Upper lobe of right lung (tissue), 1 donor: ENCODE measurements at regions not wholly inside any gene's neighbourhood (a gene's known extent, or its start where the extent isn't known, plus 50 kb on each side); places are given as distances from the start of the nearest gene placed in this dataset.

Experiments used
- ATAC-seq: fragments of 200-7000 bp; cut with Tn5 transposase; one replicate; pipeline ENCODE4 v1.9.1; 2020; ENCODE audit warnings: mild to moderate bottlenecking, moderate library complexity
- DNase-seq: peaks from one replicate; pipeline ENCODE4 v3.0.0-alpha.2; 2020
- H3K27ac ChIP-seq: fragments of 200-600 bp; one replicate; pipeline ENCODE4 v1.8.0; 2022
- H3K27me3 ChIP-seq: fragments of 200-600 bp; one replicate; pipeline ENCODE4 v1.8.0; 2022; ENCODE audit warnings: mild to moderate bottlenecking
- H3K36me3 ChIP-seq: fragments of 200-600 bp; one replicate; pipeline ENCODE4 v1.8.0; 2022
- H3K4me1 ChIP-seq: fragments of 200-600 bp; one replicate; pipeline ENCODE4 v1.8.0; 2022
- H3K4me3 ChIP-seq: fragments of 200-600 bp; one replicate; pipeline ENCODE4 v1.8.0; 2022; ENCODE audit warnings: mild to moderate bottlenecking
- H3K9me3 ChIP-seq: fragments of 200-600 bp; one replicate; pipeline ENCODE4 v1.8.0; 2022
- CTCF ChIP-seq: fragments of 200-600 bp; IDR thresholded peaks from one replicate; pipeline ENCODE4 v1.8.0; 2022; ENCODE audit warnings: antibody characterized with exemption
- intact Hi-C: fragments of 100-400 bp; cut with DNase I; formaldehyde crosslinking; loops from one replicate; pipeline ENCODE4 v1.11.0; 2022
- donor health status: DM: no; HTN: yes; CAD: no; lungs with severe emphysema.

GRCh38 chr18:56172527-56172926 is 465.9 kb downstream of the TXNL1 start:
- ATAC-seq: no peak
- H3K27me3 ChIP-seq: no peaks in the 10 kb centered on the region
- no peak for TF ChIP-seq CTCF
- H3K4me1 ChIP-seq: peaks cover 4% of the 10 kb centered on the region
- H3K27ac ChIP-seq: no peak overlapping the region
- no peaks in the 10 kb centered on the region for H3K9me3 ChIP-seq
- DNase-seq: no peak
- intact Hi-C loops: no loop called here
- no peaks in the 10 kb centered on the region for H3K36me3 ChIP-seq
- no peak overlapping the region for H3K4me3 ChIP-seq

- intact Hi-C loops: no loop called here
- TF ChIP-seq CTCF: no peak
- Histone ChIP-seq H3K27me3 (no peaks in the 10 kb centered on the region), H3K9me3 (no peaks in the 10 kb centered on the region), H3K4me3 (no peak overlapping the region), H3K27ac (no peak overlapping the region), H3K36me3 (no peaks in the 10 kb centered on the region), H3K4me1 (peaks cover 5% of the 10 kb centered on the region)
- DNase-seq (no peak), ATAC-seq (no peak)
Observed at GRCh38 chr18:56171848-56172247, 466.5 kb downstream of the TXNL1 start.

GRCh38 chr18:56168049-56168781 is 470.2 kb downstream of the TXNL1 start:
- Histone ChIP-seq H3K4me3 (no peak overlapping the region), H3K4me1 (peaks cover 9% of the 10 kb centered on the region), H3K9me3 (no peaks in the 10 kb centered on the region), H3K36me3 (no peaks in the 10 kb centered on the region), H3K27me3 (no peaks in the 10 kb centered on the region), H3K27ac (peak overlapping the region; percentile 7)
- TF ChIP-seq CTCF: no peak
- intact Hi-C loops: no loop called here
- DNase-seq: no peak
- ATAC-seq: no peak

GRCh38 chr18:56167366-56167765 is 471.0 kb downstream of the TXNL1 start:
- DNase-seq: no peak
- intact Hi-C loops: no loop called here
- H3K4me1 ChIP-seq: peaks cover 9% of the 10 kb centered on the region
- H3K4me3 ChIP-seq: no peak overlapping the region
- H3K27me3 ChIP-seq: no peaks in the 10 kb centered on the region
- H3K9me3 ChIP-seq: no peaks in the 10 kb centered on the region
- ATAC-seq: no peak
- no peak overlapping the region for H3K27ac ChIP-seq
- no peaks in the 10 kb centered on the region for H3K36me3 ChIP-seq
- no peak for TF ChIP-seq CTCF

- DNase-seq (no peak), ATAC-seq (no peak)
- Histone ChIP-seq H3K4me3 (no peak overlapping the region), H3K9me3 (no peaks in the 10 kb centered on the region), H3K36me3 (no peaks in the 10 kb centered on the region), H3K4me1 (peaks cover 9% of the 10 kb centered on the region), H3K27ac (no peak overlapping the region), H3K27me3 (no peaks in the 10 kb centered on the region)
- TF ChIP-seq CTCF: no peak
- intact Hi-C loops: no loop called here
Observed at GRCh38 chr18:56166914-56167313, 471.5 kb downstream of the TXNL1 start.
